Neural cell (in vitro differentiated cells): ENCODE measurements at regions not wholly inside any gene's neighbourhood (a gene's known extent, or its start where the extent isn't known, plus 50 kb on each side); places are given as distances from the start of the nearest gene placed in this dataset.
"Not testable (repeated sequence)": the region's sequence is repeated elsewhere in the genome, so short reads cannot be mapped to it uniquely, and the experiment has no call there.

Experiments used
- EZH2 ChIP-seq: fragments of 200-600, 300-800 bp; shearing (Covaris generic), sonication (generic); IDR thresholded peaks from 2 replicates; pipeline ENCODE4 v1.6.1; 2014; ENCODE audit warnings: antibody characterized with exemption, low read length, borderline replicate concordance, mild to moderate bottlenecking; ENCODE audit not compliant: insufficient read depth, poor library complexity, severe bottlenecking
- RAD21 ChIP-seq: fragments of 450-650 bp; conservative IDR thresholded peaks from 2 replicates; pipeline ENCODE4 v1.6.1; 2014; ENCODE audit warnings: antibody characterized with exemption, mild to moderate bottlenecking, moderate library complexity

GRCh38 chr9:65466911-65467734, 182.1 kb upstream of the FOXD4L5 start:
- TF ChIP-seq EZH2, RAD21: not testable (repeated sequence)
